ENCODE measurements at regions not wholly inside any gene's neighbourhood (a gene's known extent, or its start where the extent isn't known, plus 50 kb on each side); places are given as distances from the start of the nearest gene placed in this dataset.

GRCh38 chr5:131107128-131107527 lies 57.9 kb downstream of the HINT1 start:
- TF ChIP-seq CTCF (IDR thresholded peaks at IDR 0.05) (no peak), POLR2A (IDR thresholded peaks at IDR 0.05) (no peak)

All from thyroid gland (tissue), 4 donors.